GM21619 (cell line): ENCODE measurements at regions not wholly inside any gene's neighbourhood (a gene's known extent, or its start where the extent isn't known, plus 50 kb on each side); places are given as distances from the start of the nearest gene placed in this dataset.

Experiments used
- ATAC-seq: cut with Tn5 transposase; IDR thresholded peaks from one replicate; pipeline ENCODE4 v1.9.1; 2021; ENCODE audit not compliant: unreplicated experiment

DNA sequence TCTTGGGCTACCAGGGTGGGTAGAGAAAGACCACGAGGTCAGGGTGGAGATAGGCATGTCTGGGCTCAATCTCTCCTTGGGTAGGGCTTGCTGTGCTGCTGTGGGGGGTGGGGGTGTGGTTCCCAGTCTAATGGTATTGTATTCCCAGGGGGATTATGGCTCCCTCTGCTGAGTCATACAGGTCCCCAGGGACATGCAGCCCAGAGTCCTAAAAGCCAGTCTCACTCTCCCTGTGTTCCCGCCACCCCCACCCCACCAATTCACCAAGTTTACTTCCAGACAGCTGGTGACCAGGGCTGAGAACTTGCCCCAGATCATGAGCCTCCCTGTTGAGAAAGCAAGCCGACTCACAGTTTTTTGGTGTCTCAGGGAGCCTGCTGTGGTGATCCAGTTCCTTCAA, 367.6 kb downstream of the C12orf75 start:
- ATAC-seq = no peak

DNA sequence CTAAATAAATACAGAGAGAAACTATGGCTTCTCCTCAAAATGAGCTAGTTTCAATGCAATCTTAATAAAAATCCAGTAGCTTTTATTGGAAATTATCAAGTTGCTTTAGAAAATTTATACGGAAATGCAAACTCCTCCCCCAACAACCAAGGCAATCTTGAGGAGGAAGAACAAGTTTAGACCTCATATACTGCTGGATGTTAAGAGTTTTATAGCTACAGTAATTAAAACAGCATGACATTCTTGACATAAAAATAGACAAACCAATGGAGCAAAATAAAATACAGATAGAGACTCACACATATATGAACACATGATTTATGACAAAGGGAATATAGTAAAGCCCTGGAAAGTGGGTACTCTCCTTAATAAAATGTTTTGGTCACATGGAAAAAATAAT, 368.7 kb downstream of the C12orf75 start:
- ATAC-seq = no peak

DNA sequence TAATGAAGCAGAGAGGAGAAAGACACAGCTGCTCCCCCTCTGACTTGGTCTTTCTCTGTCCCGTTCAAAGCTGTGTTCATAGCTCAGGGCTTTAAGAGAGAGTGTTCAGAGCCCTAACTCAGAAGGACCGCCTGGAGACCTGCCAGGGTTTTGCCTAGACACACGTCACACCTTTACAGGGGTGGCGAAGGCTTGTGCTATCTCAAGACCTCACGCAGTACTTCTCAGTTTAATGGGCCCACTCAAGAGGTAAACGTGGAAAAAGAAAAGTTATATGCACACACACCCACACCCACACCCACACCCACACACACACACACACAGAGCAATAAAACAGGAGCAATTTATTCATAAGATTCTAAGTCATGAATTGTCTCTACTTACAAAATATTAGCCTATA, 374.3 kb downstream of the C12orf75 start:
- no peak for ATAC-seq

DNA sequence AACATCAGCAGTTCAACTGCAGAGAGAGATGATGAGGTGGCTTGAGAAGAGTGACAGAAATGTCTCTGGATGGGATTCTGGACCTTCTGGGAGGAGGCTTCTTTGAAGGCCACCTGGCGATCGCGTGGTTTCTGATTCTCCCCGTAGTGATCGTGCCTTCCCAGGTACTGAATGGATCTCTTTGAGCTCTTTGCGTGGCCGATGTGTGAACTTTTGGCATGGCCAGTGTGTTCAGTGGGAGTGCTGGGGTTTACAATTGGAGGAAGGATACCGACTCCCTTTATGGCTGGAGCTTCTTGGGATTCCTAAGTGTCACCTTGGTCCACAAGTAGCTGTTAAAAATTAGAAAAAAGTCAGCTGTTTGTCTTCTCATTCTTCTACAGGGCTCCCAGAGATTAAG, 374.7 kb downstream of the C12orf75 start:
- no peak for ATAC-seq

DNA sequence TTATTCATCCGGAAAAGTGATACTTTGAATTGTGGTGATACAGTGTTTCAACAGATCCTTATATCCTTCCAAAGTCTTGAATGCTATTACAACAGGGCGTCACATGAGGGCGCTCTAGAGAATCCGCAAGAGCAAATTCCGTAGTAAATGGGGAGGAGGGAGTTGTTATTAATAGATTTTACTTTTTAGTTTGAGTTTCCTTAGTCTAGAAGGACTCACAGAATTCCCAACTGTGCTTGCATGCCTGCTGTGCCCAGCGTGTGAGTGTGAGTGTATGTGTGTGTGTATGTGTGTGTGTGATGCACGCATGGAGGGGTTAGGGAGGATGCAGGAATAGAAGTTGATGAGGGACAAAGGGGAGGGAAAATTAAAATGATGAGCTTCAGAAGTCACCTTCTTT, 375.3 kb downstream of the C12orf75 start:
- ATAC-seq = no peak

DNA sequence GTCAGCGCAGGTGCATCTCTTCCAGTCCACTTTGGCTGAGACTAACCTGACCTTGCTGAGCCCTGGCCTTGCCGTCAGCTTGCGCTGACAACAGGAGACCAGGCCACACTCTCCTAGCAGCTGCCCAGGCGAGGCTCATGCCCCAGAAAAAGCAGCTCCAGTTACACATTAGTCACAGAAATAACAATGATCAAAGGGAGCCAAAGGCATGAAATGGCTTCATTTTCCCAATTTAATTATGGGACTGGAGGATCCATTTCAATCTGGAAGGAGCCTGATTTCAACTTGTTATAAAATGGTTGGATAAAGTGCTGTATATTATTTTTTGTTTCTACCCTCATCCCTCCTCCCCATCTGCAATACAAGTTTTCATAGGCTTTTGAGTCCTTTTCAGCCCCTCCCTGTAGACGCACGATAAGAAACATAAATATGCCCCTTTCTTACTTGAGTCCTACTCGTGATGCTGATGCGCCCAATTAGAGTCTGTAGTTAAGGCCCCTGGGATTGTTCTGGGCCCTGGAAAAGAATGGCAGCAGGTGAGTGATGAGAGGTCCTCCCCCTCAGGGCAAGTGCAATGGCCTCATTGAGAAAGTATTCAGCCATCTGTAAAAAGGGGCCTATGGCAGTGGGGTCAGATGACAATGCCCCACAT, 376.0 kb downstream of the C12orf75 start:
- ATAC-seq = no peak

DNA sequence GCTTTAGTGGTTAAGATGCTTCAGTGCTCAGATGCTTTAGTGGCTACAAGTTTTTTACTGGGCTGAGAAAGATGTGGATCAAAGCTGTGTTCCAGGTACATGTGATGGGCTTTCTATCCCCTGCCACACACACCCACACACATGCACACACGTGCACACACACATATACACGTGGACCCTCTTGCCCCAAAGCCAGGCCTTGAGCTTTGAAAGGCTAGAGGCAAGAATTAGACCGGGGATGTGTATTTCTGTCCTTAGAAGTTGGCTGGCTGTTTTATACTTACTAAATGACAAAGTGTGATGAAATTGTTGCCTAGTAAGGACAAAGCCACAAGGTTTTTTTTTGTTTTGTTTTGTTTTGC, 376.5 kb downstream of the C12orf75 start:
- ATAC-seq = no peak

DNA sequence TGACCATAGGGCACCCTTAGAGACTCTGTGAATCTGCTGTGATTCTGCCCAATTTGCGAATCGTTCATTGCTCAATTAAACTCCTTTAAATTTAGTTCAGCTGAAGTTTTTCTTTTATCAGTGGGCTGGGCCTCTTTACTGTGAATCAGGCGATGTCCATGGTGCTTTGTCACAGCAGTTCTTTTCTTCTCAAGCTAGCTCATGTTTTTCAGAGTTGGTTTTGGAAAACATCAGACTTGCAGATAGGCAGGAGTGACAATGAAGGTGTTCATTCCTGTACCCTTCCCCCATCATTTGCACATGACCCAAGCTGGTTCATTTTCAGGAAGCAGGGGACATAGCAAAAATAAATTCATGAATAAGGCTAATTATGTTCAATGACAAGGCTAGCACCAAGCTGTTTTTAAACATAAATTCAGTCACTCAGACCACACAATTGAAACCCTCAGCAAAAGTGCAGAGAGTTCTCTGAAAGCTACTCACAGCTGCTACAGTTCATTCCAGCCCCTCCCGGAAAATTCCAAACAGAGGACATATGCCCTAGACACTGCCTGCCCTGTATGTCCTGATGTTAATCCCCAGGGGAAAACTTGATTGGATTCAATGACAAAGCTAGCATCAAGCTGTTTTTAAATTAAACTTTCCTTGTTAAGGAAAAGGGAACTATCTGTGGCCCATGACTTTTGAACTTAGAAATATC, 383.3 kb downstream of the C12orf75 start:
- no peak for ATAC-seq

DNA sequence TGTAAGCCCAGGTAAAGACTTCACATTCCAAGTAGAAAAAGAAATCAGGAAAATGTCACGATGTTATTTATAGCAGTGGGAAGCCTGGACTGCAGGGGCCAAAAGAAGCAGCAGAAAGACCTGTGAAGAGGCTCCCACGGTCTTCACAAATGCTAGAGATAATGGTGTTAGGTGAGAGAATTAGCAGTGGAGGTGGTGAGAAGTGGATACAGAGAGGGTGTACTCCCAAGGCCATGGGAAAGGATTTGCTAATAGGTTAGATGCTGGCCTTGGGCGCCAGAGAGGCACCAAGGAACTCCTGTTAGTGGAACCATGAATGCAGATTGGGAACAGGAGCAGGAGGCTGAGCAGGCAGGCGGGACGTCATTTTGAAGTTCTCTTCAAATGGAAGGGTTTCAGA, 386.1 kb downstream of the C12orf75 start:
- no peak for ATAC-seq

DNA sequence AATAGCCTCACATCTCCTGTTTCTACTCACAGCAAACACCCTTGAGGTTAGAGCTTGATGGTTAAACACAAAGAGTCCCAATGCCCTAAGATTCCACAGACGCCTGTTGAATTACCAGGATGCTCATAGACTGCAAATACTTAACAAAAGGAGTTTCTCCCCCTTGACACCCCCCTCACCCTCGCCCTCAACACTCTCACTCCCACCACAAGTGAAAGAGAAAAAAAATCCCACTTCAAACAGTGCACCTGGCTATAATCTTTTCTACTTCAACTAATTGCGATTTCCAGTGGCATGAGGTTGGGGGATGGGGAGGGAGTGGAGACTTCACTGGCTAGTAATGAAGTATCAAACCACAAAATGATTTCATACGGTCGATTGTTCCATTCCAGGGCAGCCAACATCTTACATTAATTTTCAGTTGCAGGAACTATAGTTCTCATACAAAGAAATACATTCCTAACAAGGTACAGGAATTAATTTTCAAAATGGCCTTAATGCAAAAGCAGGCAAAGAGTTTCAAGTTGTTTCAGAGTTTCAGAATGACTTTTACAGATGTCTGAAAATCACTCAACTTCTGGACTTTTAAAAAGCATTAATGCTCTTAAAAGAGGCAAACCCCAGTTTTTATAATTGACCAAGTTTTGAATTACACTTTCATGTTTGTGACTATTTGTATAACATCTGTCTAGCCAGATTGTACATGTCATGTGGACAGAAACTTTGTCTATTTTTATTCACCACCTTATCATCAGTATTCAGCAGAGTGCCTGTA, 390.7 kb downstream of the C12orf75 start:
- ATAC-seq = peak; percentile 71

DNA sequence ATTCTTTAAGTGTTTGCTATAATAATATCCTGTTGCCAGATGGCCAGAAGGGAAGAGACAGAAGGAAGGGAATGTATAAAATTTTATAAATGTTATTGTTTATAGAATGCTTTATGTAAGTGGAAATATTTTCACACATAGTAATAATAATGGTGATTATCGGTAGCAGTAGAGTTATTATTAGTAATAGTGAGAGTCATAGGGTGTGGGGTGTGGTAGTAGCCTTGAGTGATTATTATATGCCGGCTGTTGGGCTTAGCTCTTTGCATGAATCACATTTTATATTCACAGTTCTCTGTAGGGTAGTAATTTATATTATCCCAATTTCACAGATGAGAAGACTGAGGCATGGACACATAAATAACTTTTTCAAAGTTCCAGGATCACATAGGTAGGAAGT, 391.4 kb downstream of the C12orf75 start:
- peak; percentile 28 for ATAC-seq

DNA sequence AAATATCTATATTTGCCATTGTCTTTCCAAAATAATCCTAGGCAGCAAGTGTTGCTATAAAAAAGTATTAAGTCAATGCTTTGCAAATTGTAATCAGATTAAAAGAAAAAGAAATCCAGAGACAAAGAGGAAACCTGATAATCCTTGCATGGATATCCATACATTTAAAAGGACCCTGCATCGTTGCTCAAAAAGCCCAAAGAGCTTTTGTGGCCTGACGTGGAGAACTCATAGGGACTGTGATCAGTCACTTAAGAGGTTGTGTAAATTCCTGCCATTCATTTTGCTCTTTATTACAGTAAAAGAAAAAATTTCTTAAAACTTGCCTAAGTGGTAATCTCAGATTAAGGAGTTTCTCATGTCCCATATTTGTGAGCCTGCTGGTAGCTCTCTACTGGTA, 392.6 kb downstream of the C12orf75 start:
- no peak for ATAC-seq

DNA sequence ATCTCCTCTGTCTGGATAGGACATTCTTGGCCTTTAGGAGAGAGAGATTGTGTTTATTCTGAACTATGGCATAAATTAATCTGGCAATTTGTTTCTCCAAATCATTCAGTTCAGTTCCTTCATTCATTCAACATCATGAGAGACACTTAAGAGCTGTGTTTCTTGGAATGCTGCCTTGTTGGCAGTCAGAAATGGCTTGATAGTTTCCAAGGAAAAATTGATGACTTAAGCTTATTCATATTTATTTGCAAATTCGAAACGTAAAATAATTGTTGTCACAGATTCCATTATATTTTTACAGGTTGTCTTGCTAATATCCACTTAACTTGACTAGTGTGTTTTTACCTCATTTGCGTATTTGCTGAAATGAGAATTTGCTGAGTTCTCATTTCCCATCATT, 393.0 kb downstream of the C12orf75 start:
- no peak for ATAC-seq

DNA sequence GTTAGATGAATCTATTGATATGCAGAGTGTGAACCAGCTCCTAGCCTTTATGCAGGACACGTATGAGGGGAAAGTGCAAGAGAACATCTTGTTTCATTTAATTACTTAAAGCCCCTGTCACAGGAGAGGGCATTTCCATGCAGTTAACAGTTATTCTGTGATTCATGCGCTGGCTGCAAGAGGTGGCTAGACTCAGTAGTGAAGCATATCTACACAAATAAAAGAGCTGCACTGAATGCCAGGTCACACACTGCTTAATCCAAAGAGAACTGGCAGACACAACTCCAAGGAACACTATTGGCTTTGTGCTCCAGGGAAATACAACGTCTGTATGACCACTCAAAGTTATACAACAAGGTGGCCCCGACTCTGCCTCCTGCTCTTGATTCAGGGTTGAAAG, 394.1 kb downstream of the C12orf75 start:
- no peak for ATAC-seq

DNA sequence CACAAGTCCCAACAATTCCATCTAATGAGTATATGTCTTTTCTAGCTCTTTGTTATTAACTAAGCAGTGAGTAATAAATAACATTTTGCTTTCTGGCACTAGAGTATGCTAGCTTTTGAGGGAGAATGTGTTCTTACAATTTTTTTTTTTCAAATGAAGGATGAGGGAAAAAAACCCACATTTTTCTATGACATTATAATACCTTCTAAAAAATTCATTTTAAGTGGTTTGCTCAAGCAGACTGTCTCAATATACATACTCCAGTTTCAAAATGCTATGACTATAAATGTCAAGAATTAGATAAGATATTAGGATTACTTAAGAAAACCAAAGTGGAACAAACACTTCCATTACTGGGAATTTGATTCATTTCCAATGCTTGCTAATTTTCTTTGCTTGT, 394.6 kb downstream of the C12orf75 start:
- ATAC-seq = no peak

DNA sequence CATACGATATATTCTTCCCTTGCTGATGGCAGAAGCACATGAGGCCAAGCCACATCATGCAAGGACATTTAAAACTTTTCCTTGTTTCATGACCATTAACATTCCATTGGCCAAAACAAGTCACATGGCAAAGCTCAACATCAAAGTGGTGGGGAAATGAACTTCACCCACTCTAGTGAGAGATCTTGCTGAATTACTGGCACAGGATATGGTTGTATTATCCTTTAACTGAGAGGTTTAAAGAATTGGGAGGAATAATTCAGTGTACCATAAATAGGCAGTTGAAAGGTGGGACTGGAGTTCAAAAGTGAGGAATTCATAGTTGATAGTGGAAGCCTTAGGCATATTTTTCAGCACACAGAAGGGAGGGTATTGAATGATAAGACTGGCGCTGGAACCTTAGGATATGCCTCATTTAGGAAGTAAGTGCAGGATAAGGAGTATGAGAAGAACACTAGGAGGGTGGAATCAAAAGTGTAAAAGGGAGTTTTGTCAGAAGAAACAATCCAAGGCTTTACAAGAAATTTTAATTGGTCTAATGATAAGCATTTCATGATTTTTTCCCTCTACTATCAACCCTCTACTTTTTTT, 398.8 kb downstream of the C12orf75 start:
- ATAC-seq = no peak

DNA sequence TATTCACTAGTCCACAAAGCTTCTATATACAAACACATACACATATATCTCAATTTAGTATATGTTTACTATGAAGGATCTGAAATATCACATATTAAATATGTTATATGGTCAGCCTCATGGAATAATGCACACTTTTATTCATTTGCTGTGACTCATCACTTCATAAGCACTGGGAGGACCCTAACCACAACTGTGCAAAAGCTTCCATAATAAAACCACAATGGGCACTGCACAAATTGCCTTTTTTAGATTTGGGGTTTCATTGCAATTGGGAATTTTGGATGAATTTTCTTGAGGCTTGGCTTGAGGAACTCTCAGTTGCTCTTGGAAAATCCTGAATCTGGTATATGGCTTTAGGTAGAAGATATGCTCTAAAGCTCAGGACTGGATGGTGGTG, 399.4 kb downstream of the C12orf75 start:
- no peak for ATAC-seq

DNA sequence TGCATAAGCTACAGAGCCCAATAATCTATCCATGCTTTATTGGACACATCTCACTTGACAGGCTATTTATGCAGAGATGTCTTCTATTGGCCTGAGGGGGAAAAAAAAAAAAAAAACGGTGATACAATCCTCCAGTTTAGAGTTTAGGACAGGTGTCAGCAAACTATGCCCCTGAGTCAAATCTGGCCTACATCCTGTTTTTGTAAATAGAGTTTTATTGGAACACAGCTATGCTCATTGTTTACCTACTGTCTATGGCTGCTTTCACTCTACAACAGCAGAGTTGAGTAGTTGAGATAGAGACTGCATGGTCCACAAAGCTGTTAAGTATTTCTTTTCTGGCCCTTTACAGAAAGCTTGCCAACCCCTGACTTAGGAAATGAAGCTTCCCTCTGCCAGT, 403.1 kb downstream of the C12orf75 start:
- no peak for ATAC-seq

DNA sequence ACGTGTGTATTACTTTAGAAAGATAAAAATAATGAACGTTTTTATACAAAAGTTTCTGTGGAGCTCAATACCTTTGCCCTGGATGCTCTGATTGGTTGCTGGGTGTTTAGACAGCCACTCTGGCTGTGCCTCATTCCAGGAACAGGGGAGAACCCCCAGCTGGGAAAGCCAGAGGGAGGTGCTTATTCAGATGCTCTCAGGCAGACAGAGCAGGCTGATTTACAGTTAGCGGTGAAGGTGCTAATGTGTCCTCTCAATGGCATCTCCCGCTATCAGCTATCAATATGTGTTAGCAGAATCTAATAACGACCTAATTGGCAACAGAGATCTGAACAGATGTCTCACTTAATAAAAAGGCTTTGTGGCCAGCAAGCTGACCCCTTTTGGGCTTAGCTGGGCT, 402.3 kb downstream of the NUAK1 start:
- no peak for ATAC-seq

DNA sequence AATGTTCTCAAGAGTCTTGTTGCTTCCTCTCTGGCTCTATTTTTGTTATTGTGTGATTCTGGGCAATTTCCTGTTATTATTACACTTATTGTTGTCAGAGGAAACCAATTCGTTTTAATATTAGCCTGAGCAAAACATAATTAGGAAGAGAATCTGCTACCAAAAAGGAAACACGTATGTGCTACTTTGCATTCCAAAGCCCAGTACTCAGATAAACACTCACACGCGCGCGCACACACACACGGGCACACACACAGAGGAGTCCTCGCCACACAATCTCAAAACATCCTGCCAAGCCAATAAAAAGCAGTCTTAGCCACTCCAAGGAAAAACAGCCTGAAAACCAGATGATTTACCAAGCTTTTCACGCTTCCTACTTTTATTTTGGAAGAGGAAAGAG, 400.7 kb downstream of the NUAK1 start:
- no peak for ATAC-seq

DNA sequence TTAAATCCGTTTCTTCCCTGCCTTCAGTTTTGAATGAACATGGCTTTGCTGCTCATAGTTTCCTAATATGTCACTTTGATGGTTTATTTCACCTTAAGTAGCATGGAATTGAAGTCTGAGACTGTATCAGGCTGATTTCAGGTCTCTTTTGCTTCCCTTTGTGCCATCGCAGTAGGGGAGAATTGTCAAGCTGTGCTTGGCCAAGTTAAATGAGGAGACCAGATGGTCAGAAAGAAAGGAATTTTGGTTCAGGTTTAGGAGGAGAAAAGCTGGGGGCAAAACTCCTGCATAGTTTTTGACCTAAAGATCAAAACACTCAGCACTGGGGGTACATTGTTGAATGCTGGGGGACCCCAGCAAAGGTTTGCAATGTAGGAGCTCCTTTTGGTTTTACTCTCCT, 398.4 kb downstream of the NUAK1 start:
- no peak for ATAC-seq
